ENCODE measurements at regions not wholly inside any gene's neighbourhood (a gene's known extent, or its start where the extent isn't known, plus 50 kb on each side); places are given as distances from the start of the nearest gene placed in this dataset.
"Not testable (repeated sequence)": the region's sequence is repeated elsewhere in the genome, so short reads cannot be mapped to it uniquely, and the experiment has no call there.

DNA sequence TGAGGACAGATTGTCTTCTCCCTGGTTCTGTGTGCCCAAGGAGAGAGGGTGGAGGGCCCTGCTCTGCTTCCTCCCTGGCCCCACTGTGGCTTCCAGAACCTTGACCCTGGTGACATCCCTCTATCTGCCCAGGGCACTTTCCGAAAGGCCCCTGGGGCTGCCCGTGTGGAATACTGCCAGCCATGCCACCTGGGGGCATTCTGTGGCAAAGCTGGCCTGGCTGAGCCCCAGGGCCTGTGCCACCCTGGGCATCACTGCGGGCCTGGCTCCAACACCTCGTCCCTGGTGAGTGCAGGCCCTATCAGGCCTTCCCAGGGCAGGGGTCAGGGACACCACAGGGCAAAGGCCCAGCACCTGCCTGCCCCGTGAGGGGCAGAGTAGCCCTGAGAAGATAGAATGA, 123.7 kb upstream of the MTLN start:
- H3K4me2 ChIP-seq (ENCODE audit: insufficient read depth, low read length); H3K4me3 ChIP-seq; H3K36me3 ChIP-seq (ENCODE audit: control insufficient read depth, insufficient read depth, low read length); H3K9me3 ChIP-seq (replicated peaks; ENCODE audit: control insufficient read depth, insufficient read depth, low read depth, low read length); intact Hi-C loops (cut with micrococcal nuclease); H3K9ac ChIP-seq (ENCODE audit: insufficient read depth in 1 of 2, low read depth in 2 of 2, low read length in 2 of 2); H4K20me1 ChIP-seq (replicated peaks; ENCODE audit: control insufficient read depth, insufficient read depth, low read length); in situ Hi-C loops (cut with MboI); H3K79me2 ChIP-seq (ENCODE audit: control insufficient read depth, insufficient read depth, low read length); H3K27me3 ChIP-seq (ENCODE audit: control insufficient read depth in 2 of 2, insufficient read depth in 2 of 2, low read length in 2 of 2); CTCF ChIA-PET (ENCODE audit: low intra/inter-chr PET ratio); H3K27ac ChIP-seq (ENCODE audit: extremely low read depth, low read depth, low read length); DNase-seq (ENCODE audit: extremely low read depth in 1 of 4, low spot score in 3 of 4); H3K9me1 ChIP-seq (ENCODE audit: control insufficient read depth, insufficient read depth, low read length); H2AFZ ChIP-seq (ENCODE audit: low read depth, low read length); POLR2A ChIA-PET; H3K4me1 ChIP-seq (replicated peaks in 1 of 2; ENCODE audit: control insufficient read depth in 2 of 2, insufficient read depth in 2 of 2, low read length in 2 of 2); BruUV-seq (replicated peaks); ATAC-seq; FAIRE-seq: not testable (repeated sequence)
- WGBS (ENCODE audit: insufficient coverage, low coverage, missing lambda C conversion rate) = no CpG with 5 or more reads among the region's 5 CpGs

DNA sequence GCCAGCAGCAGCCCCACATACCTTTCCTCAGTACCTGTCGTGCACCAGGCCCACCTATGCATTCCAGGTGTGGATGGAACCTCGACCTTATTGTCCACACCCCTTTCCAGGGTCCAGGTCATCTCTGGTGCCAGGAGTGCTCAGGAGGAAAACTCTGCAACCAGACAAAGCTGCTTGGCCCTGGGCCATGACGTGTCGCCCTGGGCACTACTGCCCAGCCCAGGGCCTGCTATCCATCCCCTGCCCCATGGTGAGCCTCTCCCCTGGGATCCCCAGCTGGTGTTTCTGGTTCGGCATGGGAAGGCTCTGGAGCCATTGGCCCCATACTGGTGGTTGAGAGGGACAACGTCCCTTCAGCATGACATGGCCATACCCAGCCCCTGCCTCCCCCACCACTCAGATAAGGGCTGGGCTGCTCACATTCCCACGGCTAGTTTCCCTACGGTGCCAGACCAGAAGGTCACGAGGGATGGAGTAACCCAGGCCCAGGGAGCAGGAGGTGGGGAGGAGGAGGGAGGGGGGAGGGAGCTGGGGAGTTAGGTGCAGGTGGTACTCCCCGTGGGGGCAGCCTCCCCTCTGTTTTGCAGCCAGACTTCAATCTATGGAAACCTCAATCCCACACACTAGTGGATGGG, 123.2 kb upstream of the MTLN start:
- H3K9me1 ChIP-seq (ENCODE audit: control insufficient read depth, insufficient read depth, low read length); in situ Hi-C loops (cut with MboI); H3K27me3 ChIP-seq (ENCODE audit: control insufficient read depth in 2 of 2, insufficient read depth in 2 of 2, low read length in 2 of 2); DNase-seq (ENCODE audit: extremely low read depth in 1 of 4, low spot score in 3 of 4); H3K9ac ChIP-seq (ENCODE audit: insufficient read depth in 1 of 2, low read depth in 2 of 2, low read length in 2 of 2); ATAC-seq; H3K4me3 ChIP-seq; H4K20me1 ChIP-seq (replicated peaks; ENCODE audit: control insufficient read depth, insufficient read depth, low read length); intact Hi-C loops (cut with micrococcal nuclease); H3K4me2 ChIP-seq (ENCODE audit: insufficient read depth, low read length); H3K4me1 ChIP-seq (replicated peaks in 1 of 2; ENCODE audit: control insufficient read depth in 2 of 2, insufficient read depth in 2 of 2, low read length in 2 of 2); CTCF ChIA-PET (ENCODE audit: low intra/inter-chr PET ratio); H3K9me3 ChIP-seq (replicated peaks; ENCODE audit: control insufficient read depth, insufficient read depth, low read depth, low read length); H3K27ac ChIP-seq (ENCODE audit: extremely low read depth, low read depth, low read length); POLR2A ChIA-PET; H3K79me2 ChIP-seq (ENCODE audit: control insufficient read depth, insufficient read depth, low read length); H2AFZ ChIP-seq (ENCODE audit: low read depth, low read length); FAIRE-seq; BruUV-seq (replicated peaks); H3K36me3 ChIP-seq (ENCODE audit: control insufficient read depth, insufficient read depth, low read length): not testable (repeated sequence)
- 0% methylated on average over 2 of the region's 10 CpGs for WGBS (ENCODE audit: insufficient coverage, low coverage, missing lambda C conversion rate)

DNA sequence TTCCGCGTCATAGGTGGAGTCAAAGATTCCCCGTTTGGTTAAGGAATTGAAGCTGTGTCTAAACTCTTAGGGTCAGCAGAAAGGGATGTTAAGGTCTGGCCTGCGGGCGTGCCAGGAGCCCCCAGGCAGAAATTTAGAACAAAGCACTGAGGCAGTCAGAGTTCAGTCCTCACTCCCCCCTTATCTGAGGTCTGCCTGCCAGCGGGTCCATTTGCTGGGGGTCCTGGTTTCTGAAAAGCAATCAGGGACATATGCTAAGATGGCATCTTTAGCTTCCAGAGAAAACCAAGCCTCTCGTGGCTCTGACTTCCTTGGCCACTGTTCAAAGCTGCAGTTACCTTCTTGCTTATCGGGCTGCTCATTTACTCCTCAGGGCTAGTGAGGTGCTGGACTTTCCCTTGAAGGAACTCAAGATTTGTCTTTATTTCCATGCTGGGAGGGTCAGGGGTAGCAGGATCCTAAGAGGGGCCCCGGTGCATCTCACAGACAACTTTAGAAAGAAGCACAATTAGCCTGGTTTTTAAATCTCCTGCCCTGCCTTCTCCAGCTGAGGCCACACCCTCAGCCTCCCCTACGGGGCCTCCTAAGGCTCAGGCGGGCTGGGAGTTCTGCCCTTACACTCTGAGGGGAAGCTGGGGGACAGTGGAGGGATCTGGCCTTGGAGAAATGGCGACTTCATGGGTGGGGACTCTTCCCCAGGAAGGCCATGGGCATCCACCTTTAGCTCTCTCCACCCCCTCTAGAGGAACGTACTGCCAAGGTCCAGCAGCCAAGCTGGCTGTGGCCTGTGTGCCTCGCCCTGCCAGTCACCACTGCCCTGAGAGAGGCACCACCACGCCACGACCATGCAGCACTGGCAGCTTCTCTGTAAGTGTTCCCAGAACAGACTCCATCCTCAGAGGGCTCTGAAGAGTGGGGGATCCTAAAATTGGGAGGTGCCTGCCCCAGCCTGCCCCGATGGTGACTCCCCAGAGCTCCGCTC, 121.1 kb upstream of the MTLN start:
- H3K9ac ChIP-seq (ENCODE audit: insufficient read depth in 1 of 2, low read depth in 2 of 2, low read length in 2 of 2); ATAC-seq; H3K36me3 ChIP-seq (ENCODE audit: control insufficient read depth, insufficient read depth, low read length); intact Hi-C loops (cut with micrococcal nuclease); H2AFZ ChIP-seq (ENCODE audit: low read depth, low read length); DNase-seq (ENCODE audit: extremely low read depth in 1 of 4, low spot score in 3 of 4); CTCF ChIA-PET (ENCODE audit: low intra/inter-chr PET ratio); H4K20me1 ChIP-seq (replicated peaks; ENCODE audit: control insufficient read depth, insufficient read depth, low read length); BruUV-seq (replicated peaks); H3K4me3 ChIP-seq; H3K9me3 ChIP-seq (replicated peaks; ENCODE audit: control insufficient read depth, insufficient read depth, low read depth, low read length); H3K79me2 ChIP-seq (ENCODE audit: control insufficient read depth, insufficient read depth, low read length); in situ Hi-C loops (cut with MboI); H3K4me2 ChIP-seq (ENCODE audit: insufficient read depth, low read length); POLR2A ChIA-PET; H3K27ac ChIP-seq (ENCODE audit: extremely low read depth, low read depth, low read length); H3K4me1 ChIP-seq (replicated peaks in 1 of 2; ENCODE audit: control insufficient read depth in 2 of 2, insufficient read depth in 2 of 2, low read length in 2 of 2); H3K9me1 ChIP-seq (ENCODE audit: control insufficient read depth, insufficient read depth, low read length); H3K27me3 ChIP-seq (ENCODE audit: control insufficient read depth in 2 of 2, insufficient read depth in 2 of 2, low read length in 2 of 2): not testable (repeated sequence)
- 4% methylated on average over 5 of the region's 18 CpGs for WGBS (ENCODE audit: insufficient coverage, low coverage, missing lambda C conversion rate)
- FAIRE-seq = peak; percentile 57

- H3K4me2 ChIP-seq (ENCODE audit: insufficient read depth, low read length); H4K20me1 ChIP-seq (replicated peaks; ENCODE audit: control insufficient read depth, insufficient read depth, low read length); H3K4me1 ChIP-seq (replicated peaks in 1 of 2; ENCODE audit: control insufficient read depth in 2 of 2, insufficient read depth in 2 of 2, low read length in 2 of 2); H3K4me3 ChIP-seq; intact Hi-C loops (cut with micrococcal nuclease); H3K9me1 ChIP-seq (ENCODE audit: control insufficient read depth, insufficient read depth, low read length); H3K27me3 ChIP-seq (ENCODE audit: control insufficient read depth in 2 of 2, insufficient read depth in 2 of 2, low read length in 2 of 2); H3K79me2 ChIP-seq (ENCODE audit: control insufficient read depth, insufficient read depth, low read length); H2AFZ ChIP-seq (ENCODE audit: low read depth, low read length); H3K27ac ChIP-seq (ENCODE audit: extremely low read depth, low read depth, low read length); POLR2A ChIA-PET; ATAC-seq; H3K9ac ChIP-seq (ENCODE audit: insufficient read depth in 1 of 2, low read depth in 2 of 2, low read length in 2 of 2); DNase-seq (ENCODE audit: extremely low read depth in 1 of 4, low spot score in 3 of 4); CTCF ChIA-PET (ENCODE audit: low intra/inter-chr PET ratio); H3K9me3 ChIP-seq (replicated peaks; ENCODE audit: control insufficient read depth, insufficient read depth, low read depth, low read length); BruUV-seq (replicated peaks); FAIRE-seq; in situ Hi-C loops (cut with MboI); H3K36me3 ChIP-seq (ENCODE audit: control insufficient read depth, insufficient read depth, low read length): not testable (repeated sequence)
- no CpG with 5 or more reads among the region's 10 CpGs for WGBS (ENCODE audit: insufficient coverage, low coverage, missing lambda C conversion rate)
Measured at GRCh38 chr2:110331625-110332024, 119.3 kb upstream of the MTLN start.

Data from K562 (cell line).